Renal cortex interstitium (tissue), 11 donors: ENCODE measurements at regions not wholly inside any gene's neighbourhood (a gene's known extent, or its start where the extent isn't known, plus 50 kb on each side); places are given as distances from the start of the nearest gene placed in this dataset.

Experiments used
- DNase-seq, 11 donors: peaks; one replicate each; pipeline ENCODE4 v3.0.0-alpha.2; 2013; ENCODE audit warnings: low read depth in 9 of 11, low spot score in 4 of 11; ENCODE audit errors: extremely low read depth in 1 of 11

GRCh38 chr2:46850742-46851141, 64.9 kb downstream of the MCFD2 start:
- DNase-seq = no peak

- no peak for DNase-seq
Measured at GRCh38 chr2:46849721-46850556, 65.7 kb downstream of the MCFD2 start.

GRCh38 chr2:46849046-46849715, 66.4 kb downstream of the MCFD2 start:
- DNase-seq = no peak

- DNase-seq = no peak
Measured at GRCh38 chr2:46848447-46848846, 67.2 kb downstream of the MCFD2 start.

GRCh38 chr2:46847726-46848412, 67.7 kb downstream of the MCFD2 start:
- no peak for DNase-seq

GRCh38 chr2:46847185-46847710, 68.4 kb downstream of the MCFD2 start:
- DNase-seq = peak in 9 of 11 donors; percentile 68 to 86 (median 80)

GRCh38 chr2:46846536-46846935, 69.1 kb downstream of the MCFD2 start:
- DNase-seq = no peak

- no peak for DNase-seq
Measured at GRCh38 chr2:46845542-46846486, 69.8 kb downstream of the MCFD2 start.

GRCh38 chr2:46844443-46844842, 71.2 kb downstream of the MCFD2 start:
- DNase-seq = no peak

GRCh38 chr2:46844034-46844433, 71.6 kb downstream of the MCFD2 start:
- no peak for DNase-seq

GRCh38 chr2:46843316-46843715, 72.3 kb downstream of the MCFD2 start:
- DNase-seq = no peak

- no peak for DNase-seq
Measured at GRCh38 chr2:46842876-46843275, 72.7 kb downstream of the MCFD2 start.

- no peak for DNase-seq
Measured at GRCh38 chr2:46841621-46842020, 74.0 kb downstream of the MCFD2 start.

- no peak for DNase-seq
Measured at GRCh38 chr2:46839045-46839444, 76.6 kb downstream of the MCFD2 start.

GRCh38 chr2:46837704-46838103, 77.9 kb downstream of the MCFD2 start:
- DNase-seq = no peak

GRCh38 chr2:46837112-46837454, 78.5 kb downstream of the MCFD2 start:
- no peak for DNase-seq

GRCh38 chr2:46836295-46837111, 79.1 kb downstream of the MCFD2 start:
- DNase-seq = no peak

GRCh38 chr2:46835520-46835919, 80.1 kb downstream of the MCFD2 start:
- DNase-seq = no peak
